B cell (primary cell): ENCODE measurements at regions not wholly inside any gene's neighbourhood (a gene's known extent, or its start where the extent isn't known, plus 50 kb on each side); places are given as distances from the start of the nearest gene placed in this dataset.

ENCODE experiments used
- EZH2 ChIP-seq: IDR thresholded peaks from 2 replicates; pipeline ENCODE4 v1.6.1; 2012; ENCODE audit warnings: borderline replicate concordance, low read depth, mild to moderate bottlenecking, moderate library complexity, low read length; ENCODE audit not compliant: insufficient read depth, poor library complexity, severe bottlenecking
- TF ChIP-seq, protein P1 (sequence below): fragments of 200-600 bp; IDR thresholded peaks from one replicate; pipeline ENCODE4 v1.8.0; 2022; ENCODE audit warnings: antibody characterized with exemption, mild to moderate bottlenecking

DNA sequence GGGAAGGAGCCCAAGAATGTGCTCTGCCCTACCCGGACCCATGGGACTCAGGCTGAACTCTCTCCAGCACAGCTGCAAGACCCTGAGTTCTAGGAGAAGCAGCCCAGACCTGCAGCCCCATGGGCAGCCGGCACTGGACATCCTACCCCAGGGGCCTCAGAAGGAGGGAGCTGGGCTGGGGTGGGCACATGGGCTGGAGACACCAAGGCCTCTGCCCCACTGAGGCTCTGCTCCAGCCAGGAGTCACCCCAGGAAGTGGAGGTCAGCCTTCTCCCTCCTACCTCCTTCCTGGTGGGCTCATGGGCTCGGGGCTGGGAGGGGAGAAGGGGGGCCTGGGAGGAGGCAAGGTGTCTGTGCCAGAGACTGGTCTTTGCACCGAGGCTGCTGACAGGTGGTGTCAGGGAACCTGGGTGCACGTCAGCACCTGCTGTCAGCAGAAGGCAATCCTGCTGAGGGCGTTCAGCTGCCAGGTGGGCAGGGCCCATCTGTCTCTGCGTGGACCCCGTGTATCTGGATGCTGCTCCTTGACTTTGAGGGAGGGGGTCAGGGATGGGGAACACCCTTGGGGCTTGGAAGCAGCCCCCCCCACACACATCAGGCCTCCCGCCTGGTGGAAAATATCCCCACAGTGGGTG lies 95.2 kb downstream of the PDGFA start:
- TF ChIP-seq, protein P1, sequence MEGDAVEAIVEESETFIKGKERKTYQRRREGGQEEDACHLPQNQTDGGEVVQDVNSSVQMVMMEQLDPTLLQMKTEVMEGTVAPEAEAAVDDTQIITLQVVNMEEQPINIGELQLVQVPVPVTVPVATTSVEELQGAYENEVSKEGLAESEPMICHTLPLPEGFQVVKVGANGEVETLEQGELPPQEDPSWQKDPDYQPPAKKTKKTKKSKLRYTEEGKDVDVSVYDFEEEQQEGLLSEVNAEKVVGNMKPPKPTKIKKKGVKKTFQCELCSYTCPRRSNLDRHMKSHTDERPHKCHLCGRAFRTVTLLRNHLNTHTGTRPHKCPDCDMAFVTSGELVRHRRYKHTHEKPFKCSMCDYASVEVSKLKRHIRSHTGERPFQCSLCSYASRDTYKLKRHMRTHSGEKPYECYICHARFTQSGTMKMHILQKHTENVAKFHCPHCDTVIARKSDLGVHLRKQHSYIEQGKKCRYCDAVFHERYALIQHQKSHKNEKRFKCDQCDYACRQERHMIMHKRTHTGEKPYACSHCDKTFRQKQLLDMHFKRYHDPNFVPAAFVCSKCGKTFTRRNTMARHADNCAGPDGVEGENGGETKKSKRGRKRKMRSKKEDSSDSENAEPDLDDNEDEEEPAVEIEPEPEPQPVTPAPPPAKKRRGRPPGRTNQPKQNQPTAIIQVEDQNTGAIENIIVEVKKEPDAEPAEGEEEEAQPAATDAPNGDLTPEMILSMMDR: no peak
- no peak for TF ChIP-seq EZH2
